Colon (tissue), 2 donors: ENCODE measurements at regions not wholly inside any gene's neighbourhood (a gene's known extent, or its start where the extent isn't known, plus 50 kb on each side); places are given as distances from the start of the nearest gene placed in this dataset.
A peak's percentile ranks its signal among the peaks of the same experiment; 100 is the strongest.
"Not testable (repeated sequence)": the region's sequence is repeated elsewhere in the genome, so short reads cannot be mapped to it uniquely, and the experiment has no call there.

Experiments used
- FAIRE-seq: peaks from 2 replicates; lab custom pipeline; 2012; peaks lifted over from hg19 to GRCh38; lab: Jason Lieb, UNC
- donor health status: control.
- donor health status: control.

DNA sequence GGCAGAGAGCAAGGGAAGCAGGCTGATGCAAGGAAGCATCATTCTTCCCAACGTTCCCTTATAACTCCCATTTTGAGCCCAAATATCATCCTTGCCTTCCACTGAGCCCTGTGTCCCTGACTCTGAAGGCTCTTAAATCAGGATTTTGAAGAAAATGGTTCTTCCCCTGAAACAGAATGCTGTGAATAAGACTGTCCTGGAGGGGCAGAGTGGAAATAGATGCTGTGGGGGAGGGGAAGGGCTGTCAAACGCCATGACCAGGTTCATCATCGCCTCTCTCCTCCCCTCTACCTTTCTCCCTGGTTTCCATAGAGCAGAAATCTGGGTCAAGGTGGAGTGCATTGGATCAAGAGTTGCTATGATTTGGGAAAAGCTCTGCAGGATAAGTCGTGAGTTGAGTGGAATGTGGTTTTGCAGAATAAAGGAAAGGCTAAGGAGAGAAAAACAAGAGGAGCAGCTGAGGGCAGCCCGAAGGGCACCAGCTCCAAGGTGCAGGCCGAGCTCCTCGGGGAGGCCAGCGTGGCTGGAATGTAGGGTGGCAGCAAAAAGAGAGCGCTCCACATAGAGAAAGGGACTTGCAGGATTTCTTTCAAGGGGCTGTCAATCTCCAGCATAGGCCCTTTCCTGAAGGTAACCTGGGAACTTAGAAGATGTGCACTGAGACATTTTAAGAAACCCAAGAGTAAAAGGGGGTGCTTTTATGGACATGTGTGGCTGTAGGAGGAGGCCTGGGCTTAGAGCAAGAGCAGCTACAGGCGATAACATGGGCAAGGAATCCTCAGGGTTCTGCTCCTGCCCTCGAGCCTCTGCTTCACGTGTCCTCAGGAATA lies 120.8 kb upstream of the CDYL start:
- FAIRE-seq, result no peak

DNA sequence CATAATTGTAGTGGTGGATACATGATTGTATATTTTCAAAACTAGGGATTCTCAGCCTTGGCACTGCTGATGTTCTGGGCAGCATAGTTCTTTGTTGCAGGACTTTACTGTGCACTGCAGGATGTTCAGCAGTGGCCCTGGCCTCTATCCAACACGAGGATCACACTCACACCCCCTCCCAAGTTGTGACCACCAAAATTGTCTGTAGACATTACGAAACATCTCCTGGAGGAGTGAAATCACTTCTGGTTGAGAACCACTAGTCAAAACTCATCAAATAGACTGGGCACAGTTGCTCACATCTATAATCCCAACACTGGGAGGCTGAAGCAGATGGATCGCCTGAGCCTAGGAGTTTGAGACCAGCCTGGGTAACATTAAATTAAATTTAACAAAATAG lies 123.1 kb upstream of the CDYL start:
- no peak for FAIRE-seq

- peak; percentile 31 for FAIRE-seq
These were observed 124.3 kb upstream of the CDYL start for GRCh38 chr6:4651831-4652467.

GRCh38 chr6:4649728-4650127 lies 126.5 kb upstream of the CDYL start:
- no peak for FAIRE-seq

DNA sequence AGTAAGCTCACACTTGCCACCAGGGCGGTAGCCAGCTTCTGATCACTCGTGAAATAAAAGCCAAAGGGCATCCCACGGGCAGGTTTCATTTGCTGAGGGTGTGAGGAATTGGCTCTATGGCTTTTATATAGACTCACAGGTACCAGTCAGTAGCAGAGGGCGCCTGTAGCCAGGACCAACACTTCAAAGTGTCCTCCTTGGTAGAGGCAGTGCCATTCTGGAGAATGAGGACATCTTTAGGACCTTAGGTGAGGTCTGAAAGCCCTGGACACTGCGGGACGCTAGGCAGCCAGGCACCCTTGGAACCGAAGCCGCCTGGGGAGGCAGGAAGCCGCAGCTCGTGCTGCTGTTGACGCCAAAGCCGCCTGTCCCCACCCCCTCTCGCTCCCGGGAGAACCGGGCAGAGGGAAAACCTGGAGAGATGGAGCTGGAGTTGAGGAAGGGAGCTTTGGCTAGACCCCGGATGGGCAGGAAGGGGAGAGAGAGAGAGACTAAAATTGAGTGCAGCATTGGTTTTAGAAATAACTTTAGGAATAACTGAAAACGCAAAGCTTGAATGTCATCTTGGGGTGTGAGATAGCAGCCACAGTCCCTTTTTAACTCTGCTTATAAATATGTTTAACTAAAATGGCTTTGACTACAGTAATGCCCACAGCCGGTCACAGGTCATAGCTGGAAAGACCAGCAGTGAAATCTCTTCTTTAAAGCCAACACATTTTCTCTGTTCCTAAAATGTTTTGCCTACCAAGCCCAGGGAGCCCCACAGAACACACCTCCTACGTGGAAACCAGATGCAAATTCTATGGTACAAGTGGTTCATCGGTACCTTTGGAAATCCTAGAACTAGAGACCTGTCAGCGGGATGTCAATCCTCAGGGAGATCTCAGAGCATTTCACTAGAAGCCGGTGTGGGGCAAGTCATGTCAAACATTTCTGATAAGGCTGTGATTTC lies 128.5 kb upstream of the CDYL start:
- FAIRE-seq, result no peak

DNA sequence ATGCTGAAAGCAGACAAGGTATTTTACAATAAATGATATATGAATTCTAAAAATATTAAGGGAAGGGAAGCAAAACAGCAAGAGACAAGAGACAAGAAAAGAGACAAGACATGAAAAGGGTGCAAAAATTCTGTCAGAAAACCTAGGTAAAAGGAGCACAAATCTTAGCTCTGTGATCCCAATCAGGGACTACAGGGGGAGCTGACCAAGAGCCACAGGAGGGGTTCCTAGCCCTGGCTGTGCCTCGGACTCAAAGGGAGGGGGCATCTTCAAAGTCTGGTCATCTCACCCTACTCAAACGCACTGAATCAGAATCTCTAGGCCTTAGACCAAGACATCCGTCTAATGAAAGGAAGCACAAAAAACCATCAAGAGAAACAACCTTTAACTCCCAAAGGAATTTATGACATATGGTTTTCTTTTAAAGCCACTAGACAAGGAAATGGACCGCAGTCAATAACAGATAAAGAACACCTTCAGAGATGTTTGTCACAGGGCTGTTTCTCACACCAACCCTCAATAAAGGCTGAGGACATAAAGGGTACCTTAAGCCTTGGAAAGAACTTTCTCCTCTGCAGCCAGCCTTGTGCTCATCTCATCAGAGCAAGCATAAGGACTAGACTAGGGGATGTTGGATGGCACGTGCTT lies 130.4 kb upstream of the CDYL start:
- FAIRE-seq, result no peak

DNA sequence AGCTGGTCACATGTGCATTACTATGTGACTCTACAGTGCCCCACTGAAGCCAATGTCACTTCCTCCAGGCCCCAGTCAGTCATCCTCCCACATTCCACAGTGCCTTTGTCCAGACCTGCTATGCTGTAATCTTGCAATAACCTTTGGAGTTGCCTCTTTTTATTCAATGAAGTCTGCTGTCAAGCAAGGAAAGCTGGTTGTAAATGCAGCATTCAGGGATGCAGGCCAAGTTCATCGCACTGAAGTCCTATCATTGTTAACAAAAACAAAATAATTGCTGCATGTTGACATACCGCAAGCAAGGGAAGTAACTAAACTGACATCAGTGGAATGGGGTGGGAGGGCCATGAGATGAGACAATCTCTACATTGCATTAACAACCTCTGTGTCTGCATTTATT lies 131.2 kb upstream of the CDYL start:
- no peak for FAIRE-seq

DNA sequence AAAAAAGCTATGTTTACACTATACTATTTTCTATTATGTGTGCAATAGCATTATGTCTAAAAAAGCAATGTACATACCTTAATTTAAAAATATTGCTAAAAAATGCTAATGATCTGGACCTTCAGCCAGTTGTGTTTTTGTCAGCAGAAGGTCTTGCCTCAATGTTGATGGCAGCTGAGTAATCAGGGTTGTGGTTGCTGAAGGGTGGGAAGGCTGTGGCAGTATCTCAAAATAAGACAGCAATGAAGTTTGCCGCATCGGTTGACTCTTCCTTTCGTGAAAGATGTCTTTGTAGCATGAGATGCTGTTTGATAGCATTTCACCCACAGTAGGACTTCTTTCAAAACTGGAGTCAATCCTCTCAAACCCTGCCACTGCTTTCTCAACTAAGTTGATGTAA lies 134.7 kb upstream of the CDYL start:
- no peak for FAIRE-seq

DNA sequence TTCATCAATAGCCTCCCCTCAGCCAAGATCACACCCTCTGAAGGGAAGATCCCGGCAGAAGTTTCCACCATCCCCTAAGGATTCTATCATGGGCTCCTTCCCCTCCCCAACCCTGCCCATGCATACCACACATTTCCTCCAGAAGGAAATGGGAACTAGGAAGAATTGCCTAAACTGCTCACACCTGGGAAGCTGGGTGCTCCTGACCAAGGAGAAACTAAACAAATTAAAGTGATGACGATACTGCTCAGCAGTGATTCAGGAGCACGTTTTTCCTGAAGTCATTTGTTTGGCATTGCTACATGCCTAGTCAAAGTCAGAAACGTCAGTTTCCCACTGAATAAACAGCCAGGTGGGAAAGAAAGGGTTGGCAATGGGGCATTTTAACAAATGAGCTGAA lies 136.1 kb upstream of the CDYL start:
- no peak for FAIRE-seq

DNA sequence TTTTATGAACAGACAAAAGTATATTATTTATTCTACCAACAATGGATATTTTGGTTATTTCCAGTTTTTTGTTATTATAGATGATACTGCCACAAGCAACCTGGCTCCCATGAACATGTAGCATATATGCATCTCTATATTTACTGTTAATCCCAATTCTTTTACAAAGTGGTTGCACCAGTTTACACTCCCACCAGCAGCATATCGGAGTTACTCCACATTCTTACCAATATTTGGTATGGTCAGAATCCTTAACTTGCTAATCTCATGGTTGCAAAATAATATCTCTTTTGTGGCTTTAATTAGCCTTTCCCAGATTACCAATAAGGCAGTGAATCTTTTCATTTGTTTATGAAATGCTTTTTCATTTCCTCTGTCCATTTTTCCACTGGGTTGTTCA lies 137.6 kb upstream of the CDYL start:
- no peak for FAIRE-seq

DNA sequence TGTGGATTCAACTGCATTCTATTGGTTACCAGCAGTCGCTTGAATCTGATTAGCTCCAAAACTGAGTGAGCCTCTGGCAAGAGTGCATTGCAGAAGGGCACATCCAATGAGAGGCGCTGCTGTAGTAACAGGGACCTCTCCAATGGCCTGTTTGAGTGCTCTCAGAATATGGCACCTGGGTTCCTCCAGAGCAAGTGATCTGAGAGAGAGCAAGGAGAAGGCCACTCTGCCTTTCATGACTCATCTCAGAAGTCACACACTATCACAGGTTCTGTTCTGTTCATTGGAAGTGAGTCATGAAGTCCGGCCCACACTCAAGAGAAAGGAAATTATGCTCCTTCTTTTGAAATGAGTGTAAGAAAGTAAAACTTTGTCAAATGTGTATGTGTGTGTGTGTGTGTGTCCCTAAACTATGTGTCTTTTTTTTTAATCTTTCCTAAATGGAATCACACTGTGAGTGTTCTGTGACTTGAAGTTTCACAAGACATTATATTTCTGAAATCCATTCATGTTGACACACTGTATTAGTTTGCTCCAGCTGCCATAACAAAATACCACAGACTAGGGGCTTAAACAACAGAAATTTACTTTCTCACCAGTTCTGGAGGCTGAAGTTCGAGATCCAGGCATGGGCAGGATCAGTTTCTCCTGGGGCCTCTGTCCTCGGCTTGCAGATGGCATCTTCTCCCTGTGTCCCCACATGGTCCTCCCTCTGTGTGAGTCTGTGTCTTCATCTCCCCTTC lies 138.3 kb upstream of the CDYL start:
- FAIRE-seq, result no peak

- no peak for FAIRE-seq
These were observed 139.4 kb upstream of the CDYL start for GRCh38 chr6:4636881-4637224.

- no peak for FAIRE-seq
These were observed 139.9 kb upstream of the CDYL start for GRCh38 chr6:4636191-4636880.

DNA sequence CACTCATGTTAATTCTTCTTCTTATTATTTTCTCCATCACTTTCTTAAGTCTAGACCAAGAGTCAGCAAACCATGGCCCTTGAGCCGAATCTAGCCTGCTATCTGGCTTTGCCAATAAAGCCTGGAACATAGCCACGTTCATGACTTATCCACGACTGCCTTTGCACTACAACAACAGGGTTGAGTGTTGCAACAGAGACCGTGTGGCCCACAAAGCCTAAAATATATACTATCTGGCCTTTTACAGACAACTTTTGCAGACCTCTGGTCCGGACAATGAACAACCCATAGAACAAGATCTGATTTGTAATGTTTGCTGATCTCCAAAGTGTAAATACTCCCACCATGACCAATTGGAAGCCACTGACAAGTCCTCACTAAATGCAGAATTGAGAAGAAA lies 140.5 kb upstream of the CDYL start:
- FAIRE-seq, result no peak

DNA sequence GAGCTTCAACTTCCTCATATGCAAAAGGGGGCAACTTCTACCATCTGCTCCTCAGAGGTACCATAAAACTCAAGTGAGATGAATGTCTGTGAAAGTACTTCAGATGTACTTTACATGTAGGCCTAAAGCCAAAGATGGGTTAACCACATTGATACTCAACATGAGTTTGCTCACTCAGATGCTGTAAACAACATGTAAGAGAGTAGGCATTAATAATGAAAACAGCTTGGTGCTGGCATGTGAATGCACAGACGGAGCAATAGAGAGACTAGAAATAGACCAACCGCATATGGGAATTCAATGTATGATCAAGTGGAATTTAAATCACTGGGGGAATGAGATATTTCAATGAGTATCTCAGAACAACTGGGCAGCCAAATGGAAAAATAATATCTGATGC lies 143.8 kb upstream of the CDYL start:
- no peak for FAIRE-seq

- FAIRE-seq, result not testable (repeated sequence)
These were observed 146.4 kb upstream of the CDYL start for GRCh38 chr6:4629789-4630188.

DNA sequence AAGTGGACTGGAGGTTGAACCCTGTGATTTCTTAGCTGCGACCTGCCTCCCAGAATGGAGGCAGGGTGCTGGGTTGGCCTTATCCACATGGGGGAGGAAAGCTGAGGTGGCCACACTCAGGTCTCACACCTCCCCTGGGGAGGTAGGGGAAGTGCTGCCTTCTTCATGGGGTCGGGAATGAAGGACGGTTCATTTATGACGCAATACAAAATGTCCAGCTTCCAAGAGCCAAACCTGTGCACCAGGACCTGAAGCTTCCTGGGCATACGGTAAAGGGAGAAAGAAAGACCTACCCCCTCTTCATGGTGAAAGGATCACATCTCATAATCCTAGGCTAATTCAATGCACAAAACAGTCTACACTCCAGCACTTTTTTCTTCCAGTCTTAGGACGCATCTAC lies 150.6 kb upstream of the CDYL start:
- FAIRE-seq, result no peak

DNA sequence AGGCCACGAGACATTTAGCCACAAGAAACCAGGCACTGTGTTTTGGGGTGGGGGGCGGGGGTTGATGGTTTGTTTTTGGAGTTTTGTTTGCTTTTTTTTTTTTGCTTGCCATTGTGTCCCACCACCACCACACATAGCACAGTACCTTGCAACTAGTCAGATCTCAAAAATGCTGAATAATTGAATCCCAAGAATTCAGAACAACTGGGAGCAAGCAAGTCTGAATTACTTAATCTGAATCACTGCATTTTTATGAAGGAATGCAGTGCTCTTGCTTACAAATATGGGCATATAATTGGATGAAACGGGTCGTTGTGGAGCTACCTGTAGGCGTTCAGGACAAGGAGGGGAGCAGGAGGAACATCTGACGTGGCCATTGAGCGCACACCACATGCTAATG lies 151.5 kb upstream of the CDYL start:
- no peak for FAIRE-seq

- no peak for FAIRE-seq
These were observed 155.7 kb upstream of the CDYL start for GRCh38 chr6:4620284-4621151.

DNA sequence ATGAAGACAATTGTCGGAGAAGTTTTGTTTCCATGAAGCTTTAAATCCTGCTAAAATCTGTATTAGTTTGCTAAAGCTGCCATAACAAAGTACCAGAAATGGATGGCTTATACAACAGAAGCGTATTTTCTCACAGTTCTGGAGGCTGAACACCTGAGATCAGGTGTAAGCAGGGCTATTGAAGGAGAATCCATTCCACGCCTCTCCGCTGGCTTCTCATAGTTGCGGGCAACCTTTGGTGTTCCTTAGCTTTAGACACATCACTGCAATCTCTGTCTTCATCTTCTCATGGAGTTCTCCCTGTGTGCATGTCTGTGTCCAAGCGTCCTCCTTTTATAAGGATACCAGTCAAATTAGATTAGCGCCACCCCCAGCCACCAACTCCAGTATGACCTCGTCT lies 159.9 kb upstream of the CDYL start:
- FAIRE-seq, result no peak
